HEK293 (cell line): ENCODE measurements at regions not wholly inside any gene's neighbourhood (a gene's known extent, or its start where the extent isn't known, plus 50 kb on each side); places are given as distances from the start of the nearest gene placed in this dataset.

ENCODE experiments used
- GLI4 ChIP-seq: fragments of 450-650 bp; formaldehyde crosslinking; IDR thresholded peaks from 2 replicates; pipeline ENCODE4 v1.5.1; 2016; ENCODE audit warnings: missing biosample characterization, missing genetic modification characterization
- INSM2 ChIP-seq: fragments of 450-650 bp; formaldehyde crosslinking; IDR thresholded peaks from 2 replicates; pipeline ENCODE4 v1.5.1; 2016; ENCODE audit warnings: missing biosample characterization, missing genetic modification characterization
- KLF1 ChIP-seq: fragments of 450-650 bp; formaldehyde crosslinking; IDR thresholded peaks from 2 replicates; pipeline ENCODE4 v1.5.1; 2016; ENCODE audit warnings: missing biosample characterization, missing genetic modification characterization
- OSR2 ChIP-seq: fragments of 450-650 bp; formaldehyde crosslinking; IDR thresholded peaks from 2 replicates; pipeline ENCODE4 v1.5.1; 2016; ENCODE audit warnings: missing biosample characterization, missing genetic modification characterization
- PRDM1 ChIP-seq: fragments of 450-650 bp; formaldehyde crosslinking; IDR thresholded peaks from 2 replicates; pipeline ENCODE4; 2016; ENCODE audit warnings: missing biosample characterization, missing genetic modification characterization
- SCRT2 ChIP-seq: fragments of 450-650 bp; formaldehyde crosslinking; IDR thresholded peaks from 2 replicates; pipeline ENCODE4 v1.5.1; 2016; ENCODE audit warnings: missing biosample characterization, missing genetic modification characterization
- SP7 ChIP-seq: fragments of 450-650 bp; formaldehyde crosslinking; IDR thresholded peaks from 2 replicates; pipeline ENCODE4 v1.5.1; 2016; ENCODE audit warnings: missing biosample characterization, missing genetic modification characterization
- ZBTB20 ChIP-seq: fragments of 450-650 bp; formaldehyde crosslinking; IDR thresholded peaks from 2 replicates; pipeline ENCODE4 v1.5.1; 2016; ENCODE audit warnings: missing biosample characterization, missing genetic modification characterization
- ZBTB26 ChIP-seq: fragments of 450-650 bp; formaldehyde crosslinking; optimal IDR thresholded peaks from 2 replicates; pipeline ENCODE3; 2016; ENCODE audit warnings: missing biosample characterization, mild to moderate bottlenecking, missing genetic modification characterization
- ZBTB8A ChIP-seq: fragments of 450-650 bp; formaldehyde crosslinking; IDR thresholded peaks from 2 replicates; pipeline ENCODE4 v1.5.1; 2016; ENCODE audit warnings: missing biosample characterization, missing genetic modification characterization
- ZNF121 ChIP-seq: fragments of 450-650 bp; formaldehyde crosslinking; IDR thresholded peaks from 2 replicates; pipeline ENCODE4 v1.5.1; 2016; ENCODE audit warnings: missing biosample characterization, missing genetic modification characterization
- ZNF140 ChIP-seq: fragments of 450-650 bp; formaldehyde crosslinking; IDR thresholded peaks from 2 replicates; pipeline ENCODE4 v1.5.1; 2016; ENCODE audit warnings: missing biosample characterization, missing genetic modification characterization
- ZNF146 ChIP-seq: fragments of 450-650 bp; formaldehyde crosslinking; IDR thresholded peaks from 2 replicates; pipeline ENCODE4 v1.5.1; 2016; ENCODE audit warnings: missing biosample characterization, missing genetic modification characterization
- ZNF18 ChIP-seq: fragments of 450-650 bp; formaldehyde crosslinking; IDR thresholded peaks from 2 replicates; pipeline ENCODE4 v1.5.1; 2016; ENCODE audit warnings: missing biosample characterization, missing genetic modification characterization
- ZNF184 ChIP-seq: fragments of 450-650 bp; IDR thresholded peaks from 2 replicates; pipeline ENCODE4 v1.5.1; 2018; ENCODE audit warnings: missing biosample characterization, mild to moderate bottlenecking, missing genetic modification characterization
- ZNF2 ChIP-seq: fragments of 450-650 bp; formaldehyde crosslinking; IDR thresholded peaks from 2 replicates; pipeline ENCODE4 v1.5.1; 2016; ENCODE audit warnings: missing biosample characterization, missing genetic modification characterization
- ZNF202 ChIP-seq: fragments of 450-650 bp; formaldehyde crosslinking; IDR thresholded peaks from 2 replicates; pipeline ENCODE4 v1.5.1; 2016; ENCODE audit warnings: missing biosample characterization, missing genetic modification characterization, borderline replicate concordance
- ZNF23 ChIP-seq: fragments of 450-650 bp; formaldehyde crosslinking; IDR thresholded peaks from 2 replicates; pipeline ENCODE4 v1.5.1; 2016; ENCODE audit warnings: missing biosample characterization, missing genetic modification characterization, borderline replicate concordance
- ZNF350 ChIP-seq: fragments of 450-650 bp; formaldehyde crosslinking; IDR thresholded peaks from 2 replicates; pipeline ENCODE4 v1.5.0; 2017; ENCODE audit warnings: missing biosample characterization, mild to moderate bottlenecking, missing genetic modification characterization
- ZNF394 ChIP-seq: fragments of 450-650 bp; formaldehyde crosslinking; IDR thresholded peaks from 2 replicates; pipeline ENCODE4 v1.5.1; 2016; ENCODE audit warnings: missing biosample characterization, missing genetic modification characterization, mild to moderate bottlenecking, moderate library complexity, borderline replicate concordance
- ZNF416 ChIP-seq: fragments of 450-650 bp; formaldehyde crosslinking; IDR thresholded peaks from 2 replicates; pipeline ENCODE4 v1.5.1; 2016; ENCODE audit warnings: missing biosample characterization, missing genetic modification characterization
- ZNF48 ChIP-seq: fragments of 450-650 bp; formaldehyde crosslinking; IDR thresholded peaks from 2 replicates; pipeline ENCODE4 v1.5.1; 2016; ENCODE audit warnings: missing biosample characterization, missing genetic modification characterization
- ZNF521 ChIP-seq: fragments of 450-650 bp; formaldehyde crosslinking; IDR thresholded peaks from 2 replicates; pipeline ENCODE4 v1.5.1; 2017; ENCODE audit warnings: missing biosample characterization, mild to moderate bottlenecking, missing genetic modification characterization
- ZNF549 ChIP-seq: fragments of 450-650 bp; IDR thresholded peaks from 2 replicates; pipeline ENCODE4 v1.5.1; 2018; ENCODE audit warnings: missing biosample characterization, missing genetic modification characterization, mild to moderate bottlenecking, inconsistent platforms, moderate library complexity
- ZNF561 ChIP-seq: fragments of 450-650 bp; IDR thresholded peaks from 2 replicates; pipeline ENCODE4 v1.5.1; 2018; ENCODE audit warnings: missing biosample characterization, missing genetic modification characterization, borderline replicate concordance
- ZNF600 ChIP-seq: fragments of 450-650 bp; formaldehyde crosslinking; IDR thresholded peaks from 2 replicates; pipeline ENCODE4 v1.5.1; 2016; ENCODE audit warnings: missing biosample characterization, missing genetic modification characterization
- ZNF626 ChIP-seq: fragments of 450-650 bp; sonication (Bioruptor Pico); formaldehyde crosslinking; IDR thresholded peaks from 2 replicates; pipeline ENCODE4 v1.5.1; 2018; ENCODE audit warnings: missing biosample characterization, missing genetic modification characterization, inconsistent platforms
- ZNF645 ChIP-seq: fragments of 450-650 bp; formaldehyde crosslinking; IDR thresholded peaks from 2 replicates; pipeline ENCODE4; 2016; ENCODE audit warnings: missing biosample characterization, missing genetic modification characterization
- ZNF677 ChIP-seq: fragments of 450-650 bp; IDR thresholded peaks from 2 replicates; pipeline ENCODE4 v1.5.0; 2018; ENCODE audit warnings: missing biosample characterization, mild to moderate bottlenecking, missing genetic modification characterization, moderate library complexity
- ZNF776 ChIP-seq: fragments of 450-650 bp; formaldehyde crosslinking; IDR thresholded peaks from 2 replicates; pipeline ENCODE4 v1.5.0; 2017; ENCODE audit warnings: missing biosample characterization, missing genetic modification characterization, borderline replicate concordance
- ZNF830 ChIP-seq: fragments of 450-650 bp; IDR thresholded peaks from 2 replicates; pipeline ENCODE4 v1.5.0; 2018; ENCODE audit warnings: missing biosample characterization, missing genetic modification characterization, low read depth, mild to moderate bottlenecking, moderate library complexity
- TF ChIP-seq, protein P1 (sequence below): fragments of 450-650 bp; formaldehyde crosslinking; conservative IDR thresholded peaks from 2 replicates; pipeline ENCODE4 v1.5.1; 2016; ENCODE audit warnings: low read depth, missing biosample characterization, missing genetic modification characterization

DNA sequence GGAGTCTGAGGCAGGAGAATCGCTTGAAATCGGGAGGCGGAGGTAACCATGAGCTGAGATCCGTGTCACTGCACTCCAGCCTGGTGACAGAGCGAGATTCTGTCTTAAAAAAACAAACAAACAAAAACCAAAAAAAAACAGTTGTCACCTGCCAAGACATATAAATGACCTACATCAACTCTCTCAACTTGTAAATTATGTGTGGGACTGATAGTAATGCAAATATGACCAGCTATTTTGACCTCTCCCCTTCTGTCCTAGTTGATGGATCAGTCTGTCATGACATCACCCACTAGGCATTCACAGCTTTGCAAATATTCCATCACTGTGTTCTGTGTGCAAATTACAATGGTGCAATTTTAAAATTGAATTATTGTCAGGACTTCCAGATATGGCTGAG, 175.4 kb downstream of the EBLN2 start (continued):
- TF ChIP-seq ZNF645 = no peak
- no peak for TF ChIP-seq SCRT2 (tag by site-specific recombination)
- TF ChIP-seq OSR2 = 0 out of 2 replicates have a peak, but pooled peaks have one; percentile 19
- TF ChIP-seq ZNF626 (tag by site-specific recombination) = no peak
- no peak for TF ChIP-seq ZNF140 (tag by site-specific recombination)
- TF ChIP-seq INSM2 (tag by site-specific recombination) = peak; percentile 67
- no peak for TF ChIP-seq ZBTB20 (tag by site-specific recombination)
- no peak for TF ChIP-seq ZNF23
- TF ChIP-seq SP7 (tag by site-specific recombination) = peak; percentile 82
- no peak for TF ChIP-seq ZNF202
- TF ChIP-seq ZNF776 (tag by site-specific recombination) = no peak
- no peak for TF ChIP-seq ZBTB26 (tag by site-specific recombination)
- TF ChIP-seq ZNF561 (tag by site-specific recombination) = no peak
- no peak for TF ChIP-seq ZNF416 (tag by site-specific recombination)
- TF ChIP-seq, protein P1, sequence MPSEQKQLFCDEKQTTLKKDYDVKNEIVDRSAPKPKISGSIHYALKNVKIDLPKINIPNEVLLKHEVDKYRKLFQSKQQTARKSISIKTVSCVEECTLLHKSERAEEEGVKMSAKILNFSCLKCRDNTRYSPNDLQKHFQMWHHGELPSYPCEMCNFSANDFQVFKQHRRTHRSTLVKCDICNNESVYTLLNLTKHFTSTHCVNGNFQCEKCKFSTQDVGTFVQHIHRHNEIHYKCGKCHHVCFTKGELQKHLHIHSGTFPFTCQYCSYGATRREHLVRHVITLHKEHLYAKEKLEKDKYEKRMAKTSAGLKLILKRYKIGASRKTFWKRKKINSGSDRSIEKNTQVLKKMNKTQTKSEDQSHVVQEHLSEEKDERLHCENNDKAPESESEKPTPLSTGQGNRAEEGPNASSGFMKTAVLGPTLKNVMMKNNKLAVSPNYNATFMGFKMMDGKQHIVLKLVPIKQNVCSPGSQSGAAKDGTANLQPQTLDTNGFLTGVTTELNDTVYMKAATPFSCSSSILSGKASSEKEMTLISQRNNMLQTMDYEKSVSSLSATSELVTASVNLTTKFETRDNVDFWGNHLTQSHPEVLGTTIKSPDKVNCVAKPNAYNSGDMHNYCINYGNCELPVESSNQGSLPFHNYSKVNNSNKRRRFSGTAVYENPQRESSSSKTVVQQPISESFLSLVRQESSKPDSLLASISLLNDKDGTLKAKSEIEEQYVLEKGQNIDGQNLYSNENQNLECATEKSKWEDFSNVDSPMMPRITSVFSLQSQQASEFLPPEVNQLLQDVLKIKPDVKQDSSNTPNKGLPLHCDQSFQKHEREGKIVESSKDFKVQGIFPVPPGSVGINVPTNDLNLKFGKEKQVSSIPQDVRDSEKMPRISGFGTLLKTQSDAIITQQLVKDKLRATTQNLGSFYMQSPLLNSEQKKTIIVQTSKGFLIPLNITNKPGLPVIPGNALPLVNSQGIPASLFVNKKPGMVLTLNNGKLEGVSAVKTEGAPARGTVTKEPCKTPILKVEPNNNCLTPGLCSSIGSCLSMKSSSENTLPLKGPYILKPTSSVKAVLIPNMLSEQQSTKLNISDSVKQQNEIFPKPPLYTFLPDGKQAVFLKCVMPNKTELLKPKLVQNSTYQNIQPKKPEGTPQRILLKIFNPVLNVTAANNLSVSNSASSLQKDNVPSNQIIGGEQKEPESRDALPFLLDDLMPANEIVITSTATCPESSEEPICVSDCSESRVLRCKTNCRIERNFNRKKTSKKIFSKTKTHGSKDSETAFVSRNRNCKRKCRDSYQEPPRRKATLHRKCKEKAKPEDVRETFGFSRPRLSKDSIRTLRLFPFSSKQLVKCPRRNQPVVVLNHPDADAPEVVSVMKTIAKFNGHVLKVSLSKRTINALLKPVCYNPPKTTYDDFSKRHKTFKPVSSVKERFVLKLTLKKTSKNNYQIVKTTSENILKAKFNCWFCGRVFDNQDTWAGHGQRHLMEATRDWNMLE (tag by site-specific recombination) = 0 out of 2 replicates have a peak, but pooled peaks have one; percentile 39
- TF ChIP-seq ZNF48 (tag by site-specific recombination) = no peak
- TF ChIP-seq ZNF2 (tag by site-specific recombination) = no peak
- no peak for TF ChIP-seq ZNF350 (tag by site-specific recombination)
- TF ChIP-seq ZNF830 (tag by site-specific recombination) = no peak
- TF ChIP-seq ZNF18 (tag by site-specific recombination) = no peak
- TF ChIP-seq ZNF394 = no peak
- no peak for TF ChIP-seq GLI4 (tag by site-specific recombination)
- no peak for TF ChIP-seq ZNF521 (tag by site-specific recombination)
- TF ChIP-seq PRDM1 = no peak
- no peak for TF ChIP-seq ZBTB8A (tag by site-specific recombination)
- TF ChIP-seq ZNF549 (tag by site-specific recombination) = no peak
- TF ChIP-seq ZNF677 = no peak
- no peak for TF ChIP-seq ZNF146 (tag by site-specific recombination)
- peak; percentile 89 for TF ChIP-seq ZNF600 (tag by site-specific recombination)
- TF ChIP-seq ZNF184 (tag by site-specific recombination) = no peak
- no peak for TF ChIP-seq ZNF121
- TF ChIP-seq KLF1 (tag by site-specific recombination) = 0 out of 2 replicates have a peak, but pooled peaks have one; percentile 12
